ENCODE measurements at regions not wholly inside any gene's neighbourhood (a gene's known extent, or its start where the extent isn't known, plus 50 kb on each side); places are given as distances from the start of the nearest gene placed in this dataset.
"Not testable (repeated sequence)": the region's sequence is repeated elsewhere in the genome, so short reads cannot be mapped to it uniquely, and the experiment has no call there.

DNA sequence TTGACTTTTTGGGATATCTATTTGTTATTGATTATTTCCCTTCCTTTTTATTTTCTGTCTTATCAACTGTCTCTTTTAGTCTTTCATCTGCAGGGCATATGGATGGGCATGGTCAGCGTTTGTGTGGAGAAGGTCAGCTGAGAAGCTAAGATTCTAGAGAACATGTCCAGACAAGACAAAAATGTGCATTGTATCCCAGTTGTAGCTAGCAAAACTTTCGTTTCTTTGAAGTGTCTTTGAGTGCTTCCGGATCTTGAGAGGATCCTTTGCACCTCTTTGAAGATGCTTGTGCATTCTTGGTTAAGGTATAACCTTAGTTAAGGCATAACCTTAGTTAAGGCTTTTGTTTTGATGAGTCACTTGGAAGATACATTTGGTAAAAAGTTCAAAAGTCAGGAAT lies 329.9 kb upstream of the LRRC4C start:
- DNase-seq (ENCODE audit: low read depth in 1 of 2, low spot score in 1 of 2), result no peak
- no peak overlapping the region for H3K27ac ChIP-seq
- no peaks in the 10 kb centered on the region for H3K4me1 ChIP-seq (ENCODE audit: low read depth)
- no peaks in the 10 kb centered on the region for H3K36me3 ChIP-seq
- no peaks in the 10 kb centered on the region for H3K9me3 ChIP-seq (ENCODE audit: low read depth)
- TF ChIP-seq, protein P1, sequence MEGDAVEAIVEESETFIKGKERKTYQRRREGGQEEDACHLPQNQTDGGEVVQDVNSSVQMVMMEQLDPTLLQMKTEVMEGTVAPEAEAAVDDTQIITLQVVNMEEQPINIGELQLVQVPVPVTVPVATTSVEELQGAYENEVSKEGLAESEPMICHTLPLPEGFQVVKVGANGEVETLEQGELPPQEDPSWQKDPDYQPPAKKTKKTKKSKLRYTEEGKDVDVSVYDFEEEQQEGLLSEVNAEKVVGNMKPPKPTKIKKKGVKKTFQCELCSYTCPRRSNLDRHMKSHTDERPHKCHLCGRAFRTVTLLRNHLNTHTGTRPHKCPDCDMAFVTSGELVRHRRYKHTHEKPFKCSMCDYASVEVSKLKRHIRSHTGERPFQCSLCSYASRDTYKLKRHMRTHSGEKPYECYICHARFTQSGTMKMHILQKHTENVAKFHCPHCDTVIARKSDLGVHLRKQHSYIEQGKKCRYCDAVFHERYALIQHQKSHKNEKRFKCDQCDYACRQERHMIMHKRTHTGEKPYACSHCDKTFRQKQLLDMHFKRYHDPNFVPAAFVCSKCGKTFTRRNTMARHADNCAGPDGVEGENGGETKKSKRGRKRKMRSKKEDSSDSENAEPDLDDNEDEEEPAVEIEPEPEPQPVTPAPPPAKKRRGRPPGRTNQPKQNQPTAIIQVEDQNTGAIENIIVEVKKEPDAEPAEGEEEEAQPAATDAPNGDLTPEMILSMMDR (IDR thresholded peaks at IDR 0.05; ENCODE audit: low read depth, low read length), result no peak
- H3K27me3 ChIP-seq, result no peaks in the 10 kb centered on the region
- H3K4me3 ChIP-seq, result no peak overlapping the region

DNA sequence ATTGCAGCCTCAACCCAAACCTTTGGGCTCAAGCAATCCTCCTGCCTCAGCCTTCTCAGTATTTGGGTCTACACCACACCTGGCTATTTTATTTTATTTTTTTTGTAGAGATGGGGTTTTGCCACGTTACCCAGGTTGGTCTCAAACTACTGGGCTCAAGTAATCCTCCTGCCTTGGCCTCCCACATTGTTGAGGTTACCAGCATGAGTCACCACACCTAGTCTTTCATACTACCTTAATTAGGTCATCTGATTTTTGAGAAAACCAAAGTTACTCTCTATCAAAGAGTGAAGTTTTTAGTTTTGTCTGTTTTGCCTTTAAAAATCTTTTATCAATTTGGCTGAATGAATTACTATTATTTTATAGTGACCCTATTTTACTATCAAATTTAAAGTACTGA lies 335.6 kb upstream of the LRRC4C start:
- Histone ChIP-seq H3K9me3 (ENCODE audit: low read depth) (peaks cover under 1% of the 10 kb centered on the region), H3K4me1 (ENCODE audit: low read depth) (no peaks in the 10 kb centered on the region), H3K4me3 (no peak overlapping the region), H3K27ac (no peak overlapping the region), H3K27me3 (no peaks in the 10 kb centered on the region), H3K36me3 (no peaks in the 10 kb centered on the region)
- no peak for DNase-seq (ENCODE audit: low read depth in 1 of 2, low spot score in 1 of 2)
- TF ChIP-seq, protein P1 (IDR thresholded peaks at IDR 0.05; ENCODE audit: low read depth, low read length), result no peak

DNA sequence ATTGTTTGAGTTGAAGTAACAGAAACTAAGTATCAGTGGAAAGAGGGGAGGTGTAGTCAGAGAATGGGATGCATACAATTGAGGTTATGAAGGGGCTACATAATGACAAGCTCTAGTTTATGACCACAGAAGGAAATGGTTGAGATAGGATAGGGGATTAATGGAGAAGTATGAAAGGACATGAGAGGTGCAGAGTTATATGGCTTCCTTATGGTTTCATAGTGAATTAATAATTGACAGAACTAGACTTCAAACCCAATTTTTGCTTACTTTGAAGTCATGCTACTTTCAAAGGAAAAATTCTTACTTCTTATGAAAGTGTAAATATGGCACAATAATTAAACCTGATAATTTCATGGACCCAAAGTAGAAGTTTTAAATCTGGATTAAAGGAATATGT lies 340.3 kb upstream of the LRRC4C start:
- Histone ChIP-seq H3K27ac (no peak overlapping the region), H3K4me3 (no peak overlapping the region), H3K4me1 (ENCODE audit: low read depth) (no peaks in the 10 kb centered on the region), H3K36me3 (no peaks in the 10 kb centered on the region), H3K27me3 (no peaks in the 10 kb centered on the region), H3K9me3 (ENCODE audit: low read depth) (peaks cover 4% of the 10 kb centered on the region)
- TF ChIP-seq, protein P1 (IDR thresholded peaks at IDR 0.05; ENCODE audit: low read depth, low read length), result no peak
- DNase-seq (ENCODE audit: low read depth in 1 of 2, low spot score in 1 of 2), result no peak

DNA sequence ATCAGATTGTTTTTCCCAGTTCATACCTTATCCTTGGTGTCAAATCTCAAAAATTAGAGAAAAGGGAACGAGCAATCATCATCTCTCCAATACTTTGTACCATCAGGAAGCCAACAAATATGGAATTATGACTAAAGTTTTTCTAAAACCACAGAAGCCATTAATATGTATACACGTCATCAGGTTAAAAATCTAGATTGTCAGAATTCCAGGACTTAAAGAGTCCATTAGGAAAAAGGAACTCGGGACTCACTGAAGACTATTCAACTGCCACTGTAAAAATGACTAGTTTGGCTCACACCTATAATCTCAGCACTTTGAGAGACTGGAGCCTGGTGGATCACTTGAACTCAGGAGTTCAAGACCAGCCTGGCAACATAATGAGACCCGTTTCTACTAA lies 344.4 kb upstream of the LRRC4C start:
- no peak overlapping the region for H3K27ac ChIP-seq
- H3K27me3 ChIP-seq, result no peaks in the 10 kb centered on the region
- TF ChIP-seq, protein P1 (IDR thresholded peaks at IDR 0.05; ENCODE audit: low read depth, low read length), result no peak
- H3K36me3 ChIP-seq, result no peaks in the 10 kb centered on the region
- no peaks in the 10 kb centered on the region for H3K4me1 ChIP-seq (ENCODE audit: low read depth)
- no peak overlapping the region for H3K4me3 ChIP-seq
- peaks cover 4% of the 10 kb centered on the region for H3K9me3 ChIP-seq (ENCODE audit: low read depth)
- DNase-seq (ENCODE audit: low read depth in 1 of 2, low spot score in 1 of 2), result no peak

DNA sequence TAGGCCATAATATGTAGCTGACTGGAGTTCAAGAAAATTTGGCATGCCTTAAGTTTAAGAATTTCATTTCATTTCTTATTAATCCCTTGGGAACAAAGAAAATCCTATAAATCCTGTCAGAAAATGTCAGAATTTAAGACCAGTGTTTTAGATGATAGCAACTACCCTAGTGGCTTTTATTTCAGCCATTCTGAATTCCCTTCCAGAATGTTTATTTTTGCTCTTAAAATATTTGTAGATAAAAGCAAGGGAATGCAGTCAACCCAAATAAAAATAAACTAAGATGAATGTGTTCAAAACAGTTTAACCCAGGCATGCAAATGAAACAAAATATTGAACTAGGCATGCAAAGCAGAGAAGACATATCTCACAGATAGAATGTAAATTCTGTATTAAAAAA lies 356.9 kb upstream of the LRRC4C start:
- no peak for DNase-seq (ENCODE audit: low read depth in 1 of 2, low spot score in 1 of 2)
- Histone ChIP-seq H3K27me3 (no peaks in the 10 kb centered on the region), H3K36me3 (no peaks in the 10 kb centered on the region), H3K4me1 (ENCODE audit: low read depth) (no peaks in the 10 kb centered on the region), H3K9me3 (ENCODE audit: low read depth) (no peaks in the 10 kb centered on the region), H3K27ac (no peak overlapping the region), H3K4me3 (no peak overlapping the region)
- TF ChIP-seq, protein P1 (IDR thresholded peaks at IDR 0.05; ENCODE audit: low read depth, low read length), result no peak

DNA sequence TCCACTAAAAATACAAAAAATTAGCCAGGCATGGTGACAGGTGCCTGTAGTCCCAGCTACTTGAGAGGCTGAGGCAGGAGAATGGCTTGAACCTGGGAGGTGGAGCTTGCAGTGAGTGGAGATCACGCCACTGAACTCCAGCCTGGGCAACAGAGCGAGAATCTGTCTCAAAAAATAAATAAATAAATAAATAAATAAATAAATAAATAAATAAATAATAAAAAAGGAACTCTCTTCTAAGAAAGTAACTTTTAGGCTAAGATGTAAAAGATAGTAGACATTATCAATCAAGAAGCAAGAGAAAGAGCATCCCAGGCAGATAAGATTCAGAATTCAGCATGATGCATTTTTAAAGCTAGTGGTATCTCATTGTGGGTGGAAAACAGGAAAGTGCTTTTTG lies 364.8 kb upstream of the LRRC4C start:
- H3K27ac ChIP-seq; DNase-seq (ENCODE audit: low read depth in 1 of 2, low spot score in 1 of 2); H3K36me3 ChIP-seq; H3K9me3 ChIP-seq (ENCODE audit: low read depth); H3K4me3 ChIP-seq; H3K27me3 ChIP-seq; H3K4me1 ChIP-seq (ENCODE audit: low read depth): not testable (repeated sequence)

Data from cardiac muscle cell (in vitro differentiated cells and primary cell).